GM20000 (cell line): ENCODE measurements at regions not wholly inside any gene's neighbourhood (a gene's known extent, or its start where the extent isn't known, plus 50 kb on each side); places are given as distances from the start of the nearest gene placed in this dataset.

Experiments used
- DNase-seq: peaks from one replicate; pipeline ENCODE4 v3.0.0; 2012; ENCODE audit warnings: low spot score
- CTCF ChIP-seq: IDR thresholded peaks from 2 replicates; pipeline ENCODE4 v1.5.1; 2012; ENCODE audit warnings: mild to moderate bottlenecking, control low read depth; ENCODE audit errors: extremely low read depth, missing control alignments

DNA sequence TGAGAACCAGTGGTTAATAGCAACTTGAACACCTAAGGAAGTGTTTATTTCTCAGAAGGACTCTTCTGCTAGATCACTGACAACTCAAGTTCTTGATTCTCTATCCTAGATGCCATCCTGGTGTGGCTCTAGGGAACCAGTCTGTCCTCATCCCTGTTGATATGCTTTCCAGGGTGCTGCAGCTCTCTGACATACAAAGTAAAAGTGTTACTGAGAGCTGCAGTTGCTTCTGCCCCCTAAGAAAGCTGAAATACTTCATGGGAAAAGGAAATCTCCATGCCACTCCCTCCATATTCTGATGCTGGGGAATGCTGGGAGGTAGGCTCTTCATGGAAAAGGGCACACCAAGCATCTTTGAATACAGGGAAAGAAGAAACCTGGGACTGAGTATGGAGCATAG is 168.1 kb downstream of the KLF6 start:
- no peak for TF ChIP-seq CTCF
- DNase-seq = no peak

GRCh38 chr10:3613318-3613717 is 171.7 kb downstream of the KLF6 start:
- no peak for TF ChIP-seq CTCF
- DNase-seq = no peak

GRCh38 chr10:3612183-3613001 is 172.6 kb downstream of the KLF6 start:
- no peak for TF ChIP-seq CTCF

DNA sequence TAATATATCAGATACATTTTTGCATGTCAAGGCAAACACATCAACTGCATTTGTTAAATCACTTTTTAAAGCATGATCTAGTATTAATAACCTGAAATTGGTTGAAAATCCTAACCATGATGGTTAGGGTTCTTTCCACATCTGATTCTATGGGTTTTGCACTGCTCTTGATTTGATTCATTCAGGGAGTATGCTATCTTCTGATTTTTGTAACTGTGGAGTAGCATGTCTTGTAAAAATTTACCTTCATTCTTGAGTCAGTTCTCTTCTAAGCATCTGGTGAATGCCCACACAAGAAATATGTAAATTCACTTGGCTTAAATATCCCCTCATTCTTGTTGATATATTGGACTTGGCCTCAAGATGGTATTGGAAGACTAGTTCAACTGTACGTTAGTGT is 178.7 kb downstream of the KLF6 start:
- no peak for TF ChIP-seq CTCF

More at GRCh38 chr10:3612183-3613001, 172.6 kb downstream of the KLF6 start:
- no peak for DNase-seq

DNA sequence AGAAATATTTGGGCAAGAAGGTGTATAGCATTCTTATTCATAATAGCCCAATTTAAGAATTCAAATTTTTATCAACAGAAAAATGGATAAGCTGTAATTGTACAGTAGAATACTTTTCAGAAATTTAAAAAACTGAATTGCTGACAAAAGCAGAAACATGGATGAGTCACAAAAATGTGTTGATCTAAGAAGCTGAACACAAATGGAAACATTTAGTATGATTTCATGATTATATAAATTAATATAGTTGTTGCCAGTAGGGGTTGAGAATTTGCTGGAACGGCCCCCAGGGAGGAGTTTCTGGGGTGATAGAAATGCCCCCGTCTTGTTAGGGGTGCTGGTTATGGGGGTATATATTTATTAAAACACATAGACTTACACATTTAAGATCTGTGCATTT is 179.1 kb downstream of the KLF6 start:
- TF ChIP-seq CTCF = no peak
- DNase-seq = no peak

More for the DNA sequence above, 178.7 kb downstream of the KLF6 start:
- no peak for DNase-seq

DNA sequence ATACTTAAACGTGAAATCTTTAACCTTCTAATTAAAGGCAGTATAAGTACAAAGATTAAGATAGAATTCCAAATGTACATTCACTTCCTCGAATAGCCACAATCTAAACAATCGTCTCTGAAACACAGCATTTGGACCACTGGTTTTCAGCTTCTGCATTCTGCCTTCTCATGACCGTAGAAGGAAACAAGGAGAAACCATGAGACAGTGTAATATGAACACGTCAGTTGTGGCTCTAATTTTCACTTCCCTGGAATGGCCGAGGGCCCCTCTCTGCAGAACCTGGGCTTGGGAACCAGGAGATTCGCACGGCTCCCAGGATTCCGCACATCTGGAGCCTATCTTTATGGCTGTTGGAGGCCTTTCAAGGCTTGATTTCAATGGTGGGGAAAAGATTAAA is 189.3 kb downstream of the KLF6 start:
- no peak for TF ChIP-seq CTCF
- DNase-seq = no peak

DNA sequence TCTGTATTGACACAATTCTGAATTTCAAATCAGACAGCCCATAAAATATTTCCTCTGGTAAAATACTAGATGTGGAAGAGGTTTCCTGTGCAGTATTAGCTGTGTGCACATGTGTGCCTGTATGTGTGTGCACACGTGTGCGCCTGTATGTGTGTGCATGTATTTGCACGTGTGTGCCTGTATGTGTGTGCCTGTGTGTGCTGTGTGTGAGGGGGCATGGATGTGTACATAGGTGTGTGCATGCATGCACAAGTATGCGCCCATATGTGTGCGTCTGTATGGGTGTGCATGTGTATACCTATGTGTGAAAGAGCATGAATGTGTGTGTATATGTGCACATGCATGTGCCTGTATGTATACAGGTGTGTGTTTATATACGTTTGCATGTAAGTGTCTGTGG is 191.4 kb downstream of the KLF6 start:
- no peak for TF ChIP-seq CTCF
- DNase-seq = no peak
